Neural progenitor cell (in vitro differentiated cells): ENCODE measurements at regions not wholly inside any gene's neighbourhood (a gene's known extent, or its start where the extent isn't known, plus 50 kb on each side); places are given as distances from the start of the nearest gene placed in this dataset.

ENCODE experiments used
- CTCF ChIP-seq: fragments of 200-600 bp; sonication (generic); IDR thresholded peaks from 2 replicates; pipeline ENCODE4 v1.5.1; 2017; ENCODE audit warnings: antibody characterized with exemption, mild to moderate bottlenecking
- EZH2 ChIP-seq: fragments of 200-600 bp; sonication (generic); IDR thresholded peaks from 2 replicates; pipeline ENCODE4 v1.6.1; 2017; ENCODE audit warnings: antibody characterized with exemption, mild to moderate bottlenecking, moderate library complexity
- EZH2phosphoT487 ChIP-seq: fragments of 200-600 bp; sonication (generic); IDR thresholded peaks from 2 replicates; pipeline ENCODE4 v1.6.1; 2017; ENCODE audit warnings: antibody characterized with exemption

DNA sequence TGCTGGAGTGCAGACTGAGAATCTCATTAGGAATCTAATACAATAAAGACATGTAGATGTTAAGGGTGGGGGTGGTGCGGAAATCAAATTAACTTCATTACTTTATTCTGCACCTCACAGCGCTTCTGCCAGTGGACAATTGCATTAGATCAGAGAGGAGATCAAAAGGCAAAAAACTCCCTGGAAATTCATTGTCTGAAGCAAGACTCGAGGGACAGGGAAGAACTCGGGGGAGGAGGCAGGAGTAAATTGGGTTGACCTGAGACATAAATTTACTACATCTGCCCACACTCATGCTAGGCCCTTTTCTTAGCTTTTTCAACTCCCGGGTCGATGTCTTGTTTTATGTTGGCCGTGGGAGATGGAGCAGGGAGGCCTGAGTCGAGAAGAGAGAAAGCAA lies 315.4 kb downstream of the SPATA17 start:
- no peak for TF ChIP-seq CTCF
- TF ChIP-seq EZH2 = no peak
- TF ChIP-seq EZH2phosphoT487 = no peak
